HG02623 (cell line): ENCODE measurements at regions not wholly inside any gene's neighbourhood (a gene's known extent, or its start where the extent isn't known, plus 50 kb on each side); places are given as distances from the start of the nearest gene placed in this dataset.

Source experiments
- ATAC-seq: cut with Tn5 transposase; IDR thresholded peaks from one replicate; pipeline ENCODE4 v1.9.1; 2021; ENCODE audit warnings: moderate library complexity; ENCODE audit not compliant: unreplicated experiment

DNA sequence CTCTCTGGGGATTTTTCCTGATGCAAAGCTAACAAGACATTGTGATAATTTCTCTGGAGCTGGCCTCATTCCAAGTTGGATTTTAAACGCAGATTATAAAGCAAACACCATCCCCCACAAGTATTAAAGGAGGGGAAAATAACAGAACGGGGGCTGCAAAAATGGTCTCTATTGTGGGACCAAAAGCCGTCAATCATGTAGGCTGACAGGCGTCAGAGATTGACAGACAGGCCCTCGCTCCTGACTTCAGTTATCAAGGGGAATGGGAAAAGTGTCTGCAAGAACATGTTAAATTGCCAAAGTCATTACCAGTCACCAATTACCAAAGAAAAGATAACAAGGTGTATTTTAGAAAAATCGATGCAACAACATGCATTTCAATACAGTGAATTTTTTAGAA, 307.4 kb upstream of the POU3F1 start:
- no peak for ATAC-seq

DNA sequence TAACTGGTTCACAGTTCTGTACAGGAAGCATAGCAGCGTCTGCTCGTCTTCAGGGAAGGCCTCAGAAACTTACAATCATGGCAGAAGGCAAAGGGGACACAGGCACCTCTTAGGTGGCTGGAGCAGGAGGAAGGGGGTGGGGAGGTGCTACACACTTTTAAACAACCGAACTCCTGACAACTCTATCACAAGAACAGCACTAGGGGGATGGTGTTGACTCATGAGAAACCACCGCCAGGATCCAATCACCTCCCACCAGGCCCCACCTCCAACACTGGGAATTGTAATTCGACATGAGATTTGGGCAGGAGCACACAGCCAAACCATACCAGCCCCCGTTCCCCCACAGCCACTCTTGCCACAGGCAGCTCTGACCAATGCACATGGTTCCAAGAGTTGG, 306.3 kb upstream of the POU3F1 start:
- no peak for ATAC-seq

DNA sequence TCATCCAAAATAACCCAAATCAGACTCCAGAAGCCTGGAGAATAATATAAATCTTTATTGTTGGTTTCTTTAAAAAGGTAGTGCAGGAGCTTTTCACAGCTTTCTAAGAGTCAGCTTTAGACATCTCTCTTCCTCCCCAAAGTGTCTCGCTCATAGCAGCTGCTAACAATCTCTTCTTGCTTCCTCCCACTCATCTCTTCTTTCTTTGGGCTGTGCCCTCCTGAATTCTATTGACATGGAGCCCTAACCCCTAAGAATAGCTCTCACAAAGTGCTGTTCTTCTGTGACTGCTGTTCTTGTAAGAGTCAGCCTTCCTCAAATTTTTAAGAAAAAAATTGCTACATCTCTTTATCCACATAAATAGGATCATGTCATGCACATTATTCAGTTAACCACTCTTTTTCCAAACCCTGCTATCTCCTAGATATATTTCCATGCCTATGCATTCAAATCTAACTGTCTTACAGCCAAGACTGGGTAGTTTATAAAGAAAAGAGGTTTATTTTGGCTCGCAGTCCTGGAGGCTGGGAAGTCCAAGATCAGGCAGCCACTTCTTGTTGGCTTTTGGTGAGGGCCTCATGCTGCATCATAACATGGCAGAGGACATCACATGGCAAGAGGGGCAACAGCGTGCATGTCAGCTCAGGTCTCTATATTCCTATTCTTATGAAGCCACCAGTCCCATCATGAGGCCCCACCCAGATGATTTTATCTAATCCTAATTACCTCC, 301.0 kb upstream of the POU3F1 start:
- no peak for ATAC-seq

DNA sequence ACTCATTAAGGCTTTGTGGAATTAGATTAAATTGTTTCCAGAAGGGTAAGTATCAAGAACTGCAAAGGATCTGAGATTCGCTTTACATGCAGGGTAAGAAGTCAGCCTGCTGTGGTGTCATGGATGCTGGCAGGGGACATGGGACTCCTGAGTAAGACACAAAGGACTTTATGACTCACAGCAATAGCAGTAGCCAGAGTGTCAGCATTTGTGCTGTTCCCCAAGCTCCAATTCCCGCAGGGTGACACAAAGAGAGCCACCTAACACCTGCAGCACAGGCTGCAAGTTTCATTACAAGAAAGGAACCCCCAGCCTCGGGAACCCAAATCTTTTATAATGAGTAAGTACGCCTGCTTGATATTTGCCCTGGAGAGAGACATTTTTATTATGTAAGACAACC, 298.1 kb upstream of the POU3F1 start:
- no peak for ATAC-seq

DNA sequence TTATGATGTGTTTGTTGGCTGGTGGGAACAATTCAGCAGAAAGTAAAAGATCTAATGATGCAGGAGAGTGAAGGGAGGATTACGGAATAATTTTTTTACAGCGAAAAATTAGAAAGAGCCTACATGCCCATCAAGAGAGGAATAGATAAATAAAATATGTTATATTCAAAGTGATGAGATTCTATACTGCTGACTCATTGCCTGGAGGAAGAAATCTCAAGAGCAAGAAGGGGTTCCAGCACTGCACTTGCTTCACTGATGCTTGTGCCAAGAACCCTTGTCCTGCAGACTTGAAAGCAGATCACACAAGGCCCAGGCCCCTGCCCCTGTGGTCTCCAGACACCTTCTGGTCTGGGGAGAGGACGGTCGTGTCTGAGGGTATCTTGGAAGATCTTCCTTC, 295.1 kb upstream of the POU3F1 start:
- no peak for ATAC-seq

DNA sequence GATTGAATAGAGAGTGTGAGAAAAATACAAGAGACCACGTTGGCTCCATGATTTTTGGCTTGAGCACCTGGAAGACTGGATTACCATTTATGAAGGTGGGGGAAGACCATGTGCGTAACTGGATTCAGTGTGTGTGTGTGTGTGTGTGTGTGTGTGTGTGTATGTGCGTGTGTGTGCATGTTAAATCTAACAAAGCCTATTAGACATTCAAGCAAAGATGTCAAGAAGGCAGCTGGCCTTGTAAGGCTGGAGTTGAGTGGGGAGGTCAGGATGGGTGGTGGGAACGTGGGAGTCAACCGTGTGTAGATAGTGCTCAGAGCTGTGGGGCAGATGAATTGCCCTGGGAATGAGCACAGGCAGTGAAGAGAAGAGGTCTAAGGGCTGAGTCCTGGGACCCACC, 293.8 kb upstream of the POU3F1 start:
- no peak for ATAC-seq

DNA sequence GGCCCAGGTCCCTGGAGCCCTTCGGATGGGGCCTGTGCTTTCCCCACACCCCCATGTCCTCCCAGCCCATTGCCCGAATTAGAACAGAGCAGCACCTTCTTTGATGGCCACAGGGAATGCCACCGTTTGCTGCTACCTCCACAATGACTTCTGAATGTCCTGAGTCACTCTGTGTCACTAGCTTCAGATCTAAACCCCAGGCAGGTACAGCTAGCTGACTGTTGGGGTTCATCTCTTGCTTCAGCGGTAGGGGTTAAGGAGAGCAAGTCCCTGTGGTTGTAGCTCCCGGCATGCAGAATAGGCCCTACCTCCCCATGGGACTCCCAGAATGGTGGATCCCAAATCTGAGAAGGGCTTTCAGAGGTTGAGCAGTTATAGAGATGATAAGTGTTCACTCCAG, 291.1 kb upstream of the POU3F1 start:
- ATAC-seq: no peak

DNA sequence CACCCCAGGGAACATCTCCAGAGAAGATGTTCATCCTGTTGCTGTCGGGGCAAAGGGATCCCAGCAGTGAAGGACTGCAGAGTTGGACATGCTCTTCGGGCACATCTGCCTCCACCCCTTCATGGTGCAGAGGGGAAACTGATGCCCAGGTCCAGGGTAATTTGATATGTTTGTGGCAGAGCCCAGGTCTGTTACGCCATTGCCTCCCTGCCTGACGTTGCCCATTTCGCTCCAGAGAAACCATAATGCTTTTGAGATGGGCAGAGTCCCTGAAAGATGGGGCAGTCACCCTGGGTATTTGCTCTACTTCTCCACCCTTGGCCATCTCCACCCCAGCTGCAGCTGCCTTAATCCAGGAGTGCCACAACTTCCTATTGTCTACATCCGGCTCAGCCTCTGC, 290.4 kb upstream of the POU3F1 start:
- ATAC-seq: no peak

DNA sequence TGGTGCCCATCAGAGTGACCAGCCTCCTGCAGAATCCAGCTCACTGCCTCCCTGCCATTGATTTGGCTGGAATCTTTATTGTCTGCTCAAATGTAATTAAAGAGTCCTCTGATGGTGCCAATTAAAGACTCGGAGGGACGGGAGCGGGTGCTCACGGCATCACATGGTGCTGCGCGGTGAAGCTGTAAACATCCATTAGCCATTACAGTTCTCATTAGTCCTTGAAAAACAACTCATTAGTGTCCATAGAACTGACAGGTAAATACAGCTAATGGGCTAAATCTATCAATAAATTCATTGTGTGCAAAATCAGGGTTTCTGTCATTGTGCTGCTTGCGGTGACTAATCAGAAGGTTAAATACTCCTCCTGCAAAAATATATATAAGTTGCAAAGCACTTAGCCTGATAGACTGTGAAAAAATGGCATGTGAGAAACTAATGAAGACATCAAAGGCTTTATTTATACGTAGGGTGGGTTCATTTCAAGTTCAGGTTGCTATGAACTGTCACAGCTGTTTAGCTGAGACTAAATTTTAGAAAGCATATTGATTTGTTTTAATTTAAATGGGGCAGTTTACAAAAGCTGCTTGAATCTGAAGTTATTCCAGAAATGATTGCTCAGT, 289.8 kb upstream of the POU3F1 start:
- ATAC-seq: no peak

DNA sequence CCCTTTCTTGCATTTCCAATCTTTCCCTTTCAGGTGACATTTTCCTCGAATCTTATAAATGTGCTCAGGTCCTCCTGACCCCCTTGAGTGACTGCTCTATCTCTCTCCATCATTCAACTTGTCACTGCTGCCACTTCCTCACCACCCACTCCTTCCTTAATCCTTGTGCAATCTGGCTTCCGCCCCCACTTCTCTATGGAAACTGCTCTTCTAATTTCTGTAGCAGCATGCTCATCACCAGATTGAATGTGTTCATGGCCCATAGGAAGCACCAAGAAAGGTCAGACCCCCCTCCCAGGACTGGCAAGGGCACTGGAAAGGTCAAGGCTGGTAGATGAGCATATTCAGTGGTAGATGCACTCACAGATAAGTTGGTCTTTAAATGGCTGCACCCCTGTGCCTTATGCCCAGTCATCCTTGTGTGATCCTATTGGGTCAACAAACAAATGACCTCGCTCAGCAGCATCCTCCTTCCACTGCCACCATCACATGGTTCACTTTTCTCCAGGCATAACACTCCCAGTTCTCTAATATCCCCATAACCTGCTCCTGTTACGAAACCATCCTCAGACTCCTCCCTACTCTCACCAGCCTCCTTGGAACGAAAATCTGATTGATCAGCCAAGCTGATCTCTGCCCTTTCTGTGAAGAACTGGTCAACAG, 288.5 kb upstream of the POU3F1 start:
- no peak for ATAC-seq

DNA sequence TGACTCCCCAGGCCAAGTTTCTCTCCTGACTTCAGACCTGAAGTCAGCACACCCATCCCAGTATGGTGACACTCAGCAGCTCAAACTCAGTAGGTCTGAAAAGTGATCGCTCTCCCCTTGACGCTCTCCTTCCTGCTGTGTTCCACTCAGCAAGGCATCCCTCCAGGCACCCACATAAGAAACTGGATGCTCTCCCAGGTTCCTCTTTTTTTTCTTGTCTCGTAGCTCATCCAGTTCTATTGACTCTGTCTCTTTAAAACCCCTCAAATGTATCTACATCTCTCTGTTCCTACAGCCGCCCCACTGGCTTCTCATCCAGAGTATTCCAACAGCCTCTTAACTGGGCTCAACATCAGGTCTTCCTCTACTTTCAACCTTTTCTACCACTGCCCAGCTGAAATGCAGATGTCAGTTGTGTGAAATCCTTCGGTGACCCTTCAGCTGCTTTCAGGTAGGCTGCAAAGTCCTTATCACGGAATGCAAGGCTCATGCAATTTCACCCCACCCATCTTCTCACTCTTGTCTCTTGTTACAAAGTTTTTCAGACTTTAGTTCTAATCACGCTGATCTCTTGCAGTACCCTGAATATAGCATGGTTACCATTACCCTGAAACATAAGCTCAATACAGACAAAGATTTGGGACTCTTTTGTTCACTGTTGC, 286.2 kb upstream of the POU3F1 start:
- ATAC-seq: no peak

DNA sequence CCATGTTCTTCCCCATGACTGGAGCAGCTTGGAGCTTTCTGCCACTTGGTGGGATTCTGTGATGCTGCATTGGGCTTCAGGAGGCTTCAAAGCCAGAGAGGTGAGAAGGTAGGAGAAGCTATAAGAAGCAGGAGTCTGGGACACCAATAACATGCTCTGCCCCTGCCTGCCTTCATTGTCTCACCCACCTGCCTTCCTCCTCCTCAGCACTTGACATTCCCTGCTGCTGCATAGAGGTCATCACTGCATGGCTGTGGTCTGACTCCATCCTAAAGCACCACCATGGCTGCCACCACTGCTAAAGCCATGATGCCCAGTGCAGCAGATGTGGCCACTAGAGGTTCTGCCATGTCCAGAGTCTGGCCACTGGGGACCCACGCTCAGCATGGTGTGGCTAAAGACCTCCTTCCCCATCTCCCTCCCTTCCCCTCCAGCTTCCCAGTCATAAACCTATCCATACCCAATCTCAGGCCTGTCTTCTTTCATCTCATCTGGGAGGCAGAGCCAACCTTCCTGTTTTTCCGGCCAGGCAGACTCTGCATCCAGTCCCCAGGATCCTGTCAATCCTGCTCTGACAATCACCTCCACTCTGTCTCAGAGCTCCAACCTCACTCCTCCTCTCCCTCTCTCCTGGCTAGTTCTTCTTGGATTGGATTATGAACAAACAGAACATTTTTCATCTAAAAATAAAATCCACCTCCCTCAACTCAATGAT, 285.1 kb upstream of the POU3F1 start:
- ATAC-seq: no peak

DNA sequence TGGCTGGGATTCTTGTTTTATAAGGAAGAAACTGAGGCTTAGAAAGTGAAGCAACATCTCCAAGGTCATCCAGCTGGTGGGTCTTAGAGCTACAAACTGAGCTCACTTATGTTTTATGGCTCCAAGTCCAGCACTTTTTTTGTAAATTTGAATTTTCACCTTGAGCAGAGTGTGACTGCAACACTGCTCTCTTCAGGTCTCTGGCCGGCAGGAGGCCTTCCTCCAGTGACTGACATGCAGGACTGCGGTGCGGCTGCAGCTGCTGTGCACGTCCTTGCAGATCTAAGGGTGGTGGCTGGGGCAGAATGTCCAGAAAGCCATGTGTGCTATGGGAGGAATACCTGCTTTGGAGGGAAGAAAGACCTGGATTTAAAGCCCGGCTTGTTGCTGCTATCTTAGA, 284.2 kb upstream of the POU3F1 start:
- ATAC-seq: no peak

DNA sequence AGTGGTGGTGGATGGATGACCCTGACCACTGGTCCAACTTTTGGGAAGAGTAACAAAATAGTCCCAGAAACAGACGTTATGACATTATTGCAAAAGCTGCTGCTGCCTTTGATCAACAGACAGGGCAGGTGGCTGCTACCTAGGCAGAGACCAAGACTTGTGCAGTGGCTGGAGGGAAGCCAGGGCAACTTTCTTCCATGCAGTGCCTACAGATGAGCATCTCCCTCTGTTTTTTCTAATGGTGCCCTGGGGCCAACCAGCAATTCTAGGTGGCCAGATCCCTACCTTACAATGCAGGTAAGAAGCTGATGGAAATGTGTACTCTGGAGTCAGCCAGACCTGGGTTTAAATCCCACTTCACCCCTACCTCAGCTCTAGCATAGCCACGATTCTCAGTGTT, 283.1 kb upstream of the POU3F1 start:
- no peak for ATAC-seq

DNA sequence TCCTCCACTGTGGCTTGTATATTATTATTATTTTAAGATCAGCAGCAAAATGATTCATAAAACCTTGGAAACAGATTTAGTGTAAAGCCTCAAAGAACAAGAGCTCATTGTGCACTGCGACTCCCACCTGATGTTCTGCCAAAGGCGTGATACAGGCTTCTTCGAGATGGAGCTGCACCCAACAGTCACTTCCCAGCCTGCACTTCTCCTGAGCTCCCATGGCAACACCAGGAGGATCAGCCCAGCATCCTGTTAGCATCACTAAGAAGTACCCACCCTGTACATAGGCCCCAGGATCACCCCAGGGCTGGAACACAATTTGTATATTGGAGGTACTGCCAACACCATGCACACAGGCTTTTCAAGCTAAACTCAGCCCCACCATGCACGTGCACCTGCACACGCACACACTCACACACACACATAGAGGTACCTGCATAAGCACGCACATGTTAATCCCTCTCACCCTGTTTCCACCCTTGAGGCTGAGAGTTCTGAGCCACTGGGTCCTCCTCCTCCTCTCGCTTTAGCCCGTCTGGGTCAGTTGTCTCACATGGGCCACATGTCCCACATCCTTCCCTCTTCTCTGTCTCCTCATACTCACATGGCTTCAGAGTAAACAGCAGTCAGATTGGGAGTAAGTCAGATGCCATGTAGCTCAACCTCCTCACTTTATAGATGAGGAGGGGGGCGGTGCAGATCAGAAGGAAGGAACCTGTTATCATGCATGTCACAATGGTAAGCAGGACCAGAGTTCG, 281.9 kb upstream of the POU3F1 start:
- no peak for ATAC-seq

DNA sequence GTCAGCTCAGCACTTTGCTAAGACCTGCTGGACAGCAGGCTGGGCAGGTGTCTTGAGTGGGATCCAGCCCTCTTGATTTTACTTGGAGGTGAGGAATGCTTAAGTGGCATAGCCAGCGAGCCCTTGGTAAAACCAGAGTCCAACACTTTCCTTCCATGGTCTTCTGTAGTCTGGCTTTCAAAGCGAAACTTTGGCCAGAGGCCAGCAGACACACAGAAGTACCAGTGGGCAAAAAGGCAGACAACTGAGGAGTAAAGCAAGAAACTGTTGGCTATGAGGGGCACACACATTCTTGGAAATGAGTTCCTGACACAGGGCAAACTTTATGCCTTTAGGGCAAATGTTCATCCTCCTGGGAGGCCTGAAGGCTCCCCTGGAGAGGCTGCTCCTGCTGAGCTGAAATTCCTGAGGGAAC, 281.0 kb upstream of the POU3F1 start:
- no peak for ATAC-seq

DNA sequence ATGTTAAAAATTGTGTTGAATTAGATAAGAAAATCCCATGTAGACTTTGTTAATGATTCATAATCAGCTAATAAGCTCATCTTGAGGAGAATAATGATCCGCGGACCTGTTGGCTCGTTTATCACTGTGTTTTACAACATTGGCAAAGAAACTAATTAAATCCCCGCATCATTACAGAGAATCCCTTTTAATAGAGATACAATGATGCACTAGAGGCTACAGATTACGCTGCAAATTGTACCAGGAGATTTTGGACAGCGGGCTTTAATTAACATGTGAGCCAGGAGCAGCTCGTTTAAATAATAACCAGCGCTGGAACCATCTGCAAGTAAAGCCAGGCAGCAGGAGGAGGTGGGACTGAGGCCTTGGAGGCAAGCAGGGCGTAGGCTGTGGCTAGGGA, 280.3 kb upstream of the POU3F1 start:
- ATAC-seq: no peak

DNA sequence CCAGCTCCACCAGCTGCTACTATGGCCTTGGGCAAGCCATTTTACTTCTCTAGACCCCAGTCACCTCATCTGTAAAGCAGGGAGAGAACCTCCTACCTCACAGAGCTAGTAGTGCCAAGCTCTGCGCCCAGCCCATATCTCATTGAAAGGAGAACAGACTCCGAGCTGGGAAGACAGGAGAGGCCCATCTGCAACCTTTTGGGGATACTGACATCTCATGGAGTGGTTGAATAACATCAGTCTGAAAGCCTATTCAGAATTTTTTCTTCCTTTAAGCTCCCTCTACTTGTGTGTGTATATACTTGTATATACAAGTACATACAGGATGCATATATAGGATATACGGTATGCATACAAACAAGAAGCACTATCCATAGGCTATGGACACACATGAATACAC, 279.5 kb upstream of the POU3F1 start:
- ATAC-seq: no peak

DNA sequence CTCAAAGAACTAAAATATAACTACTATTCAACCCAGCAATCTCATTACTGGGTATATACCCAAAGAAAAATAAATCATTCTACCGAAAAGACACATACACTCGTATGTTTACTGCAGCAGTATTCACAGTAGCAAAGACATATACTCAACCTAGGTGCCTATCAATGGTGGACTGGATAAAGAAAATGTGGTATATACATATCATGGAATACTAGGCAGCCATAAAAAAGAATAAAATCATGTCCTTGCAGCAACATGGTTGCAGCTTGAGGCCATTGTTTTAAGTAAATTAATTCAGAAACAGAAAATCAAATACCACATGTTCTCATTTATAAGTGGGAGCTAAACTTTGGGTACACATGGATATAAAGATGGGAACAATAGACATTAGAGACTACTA, 266.2 kb upstream of the POU3F1 start:
- ATAC-seq: no peak

DNA sequence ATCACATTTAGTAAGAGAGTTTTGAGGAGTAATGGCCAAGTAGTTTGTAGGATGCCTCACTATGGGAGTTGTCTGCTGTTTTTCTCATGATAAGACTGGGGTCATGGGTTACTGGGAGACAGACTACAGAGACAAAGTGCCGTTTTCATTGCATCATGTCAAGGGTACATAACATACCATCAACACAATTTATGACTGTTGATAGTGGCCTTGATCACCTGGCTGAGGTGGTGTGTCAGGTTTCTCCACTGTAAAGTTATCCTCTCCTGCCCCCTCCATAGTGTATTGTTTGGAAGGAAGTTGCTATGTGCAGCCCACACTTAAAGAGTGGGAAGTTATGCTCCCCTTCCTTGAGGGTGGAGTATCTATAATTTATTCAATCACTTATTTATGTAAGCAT, 263.5 kb upstream of the POU3F1 start:
- no peak for ATAC-seq

DNA sequence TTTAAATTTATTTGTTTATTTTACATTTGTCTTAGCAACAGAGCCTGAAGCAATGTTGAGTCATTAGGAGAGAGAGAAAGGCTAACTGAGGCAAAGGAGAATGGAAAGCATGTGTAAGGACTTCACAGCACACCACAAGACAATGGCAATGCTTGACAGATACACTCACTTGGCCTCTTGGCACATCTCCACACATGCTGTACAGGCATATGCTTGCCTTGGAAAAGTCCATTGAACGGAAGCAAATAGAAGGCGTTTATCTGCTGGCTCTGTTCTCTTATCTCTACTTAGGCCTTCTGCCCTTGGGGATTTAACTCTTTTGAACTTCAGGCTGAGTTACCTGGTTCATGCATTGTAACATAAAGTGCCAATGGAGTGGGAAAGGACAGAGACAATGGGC, 262.2 kb upstream of the POU3F1 start:
- no peak for ATAC-seq
